Neural cell (in vitro differentiated cells): ENCODE measurements at regions not wholly inside any gene's neighbourhood (a gene's known extent, or its start where the extent isn't known, plus 50 kb on each side); places are given as distances from the start of the nearest gene placed in this dataset.
"Not testable (repeated sequence)": the region's sequence is repeated elsewhere in the genome, so short reads cannot be mapped to it uniquely, and the experiment has no call there.

Experiments used
- H2AFZ ChIP-seq: fragments of 200-600, 300-800 bp; sonication (generic), shearing (Covaris generic); 2 replicates; pipeline ENCODE4 v1.6.0; 2014; ENCODE audit warnings: low read depth, mild to moderate bottlenecking, antibody characterized with exemption, low read length, moderate library complexity
- H3F3A ChIP-seq: fragments of 200-600 bp; shearing (Covaris generic); 2 replicates; pipeline ENCODE4 v1.6.1; 2016; ENCODE audit warnings: mild to moderate bottlenecking, moderate library complexity, mixed read lengths, antibody characterized with exemption, low read length; ENCODE audit not compliant: insufficient read depth, poor library complexity, severe bottlenecking
- H3K27ac ChIP-seq: fragments of 200-600, 300-800 bp; sonication (generic), shearing (Covaris generic); 2 replicates; pipeline ENCODE4 v1.5.1; 2014; ENCODE audit warnings: mild to moderate bottlenecking, low read length, moderate library complexity
- H3K27me3 ChIP-seq: fragments of 300-800, 200-600 bp; sonication (generic), shearing (Covaris generic); 2 replicates; pipeline ENCODE4 v1.6.0; 2014; ENCODE audit warnings: mild to moderate bottlenecking, low read depth, low read length, moderate library complexity; ENCODE audit not compliant: insufficient read depth
- H3K36me3 ChIP-seq: fragments of 300-800, 200-600 bp; sonication (generic), shearing (Covaris generic); 2 replicates; pipeline ENCODE4 v1.5.1; 2014; ENCODE audit warnings: mild to moderate bottlenecking, antibody characterized with exemption, low read length, moderate library complexity; ENCODE audit not compliant: insufficient read depth
- H3K4me2 ChIP-seq: fragments of 300-800, 200-600 bp; sonication (generic), shearing (Covaris generic); 2 replicates; pipeline ENCODE4 v1.6.0; 2014; ENCODE audit warnings: mild to moderate bottlenecking, low read length
- H3K4me3 ChIP-seq: fragments of 300-800, 200-600 bp; sonication (generic), shearing (Covaris generic); 2 replicates; pipeline ENCODE4 v1.5.1; 2014; ENCODE audit warnings: mild to moderate bottlenecking, low read length, moderate library complexity
- H3K79me2 ChIP-seq: fragments of 200-600 bp; shearing (Covaris generic); replicated peaks from 2 replicates; pipeline ENCODE4 v1.6.0; 2014; ENCODE audit warnings: mild to moderate bottlenecking, low read length, moderate library complexity; ENCODE audit not compliant: insufficient read depth
- H3K9ac ChIP-seq: fragments of 300-800, 200-600 bp; sonication (generic), shearing (Covaris generic); 2 replicates; pipeline ENCODE4 v1.6.1; 2016; ENCODE audit warnings: mild to moderate bottlenecking, low read length, mixed read lengths
- H3K9me2 ChIP-seq: fragments of 200-600 bp; shearing (Covaris generic); 2 replicates; pipeline ENCODE4 v1.6.1; 2016; ENCODE audit warnings: mild to moderate bottlenecking, low read length, mixed read lengths; ENCODE audit not compliant: insufficient read depth
- H3K9me3 ChIP-seq: fragments of 200-600, 300-800 bp; sonication (generic), shearing (Covaris generic); 2 replicates; pipeline ENCODE4 v1.6.1; 2016; ENCODE audit warnings: mild to moderate bottlenecking, mixed run types, low read length, moderate library complexity, mixed read lengths
- H4K20me1 ChIP-seq: fragments of 200-600 bp; shearing (Covaris generic); 2 replicates; pipeline ENCODE4 v1.6.1; 2016; ENCODE audit warnings: mild to moderate bottlenecking, mixed run types; ENCODE audit not compliant: insufficient read depth
- CTCF ChIP-seq: fragments of 450-650 bp; IDR thresholded peaks from 2 replicates; pipeline ENCODE4 v1.5.1; 2014; ENCODE audit warnings: antibody characterized with exemption, mild to moderate bottlenecking, moderate library complexity; ENCODE audit not compliant: poor library complexity, severe bottlenecking
- EP300 ChIP-seq: fragments of 450-650 bp; conservative IDR thresholded peaks from 2 replicates; pipeline ENCODE4 v1.6.1; 2014; ENCODE audit warnings: antibody characterized with exemption, mild to moderate bottlenecking, moderate library complexity; ENCODE audit not compliant: poor library complexity, severe bottlenecking
- EZH2 ChIP-seq: fragments of 200-600, 300-800 bp; shearing (Covaris generic), sonication (generic); IDR thresholded peaks from 2 replicates; pipeline ENCODE4 v1.6.1; 2014; ENCODE audit warnings: antibody characterized with exemption, low read length, borderline replicate concordance, mild to moderate bottlenecking; ENCODE audit not compliant: insufficient read depth, poor library complexity, severe bottlenecking
- MXI1 ChIP-seq: fragments of 450-650 bp; conservative IDR thresholded peaks from 2 replicates; pipeline ENCODE4 v1.6.1; 2014; ENCODE audit warnings: antibody characterized with exemption, mild to moderate bottlenecking; ENCODE audit not compliant: poor library complexity, severe bottlenecking
- POLR2AphosphoS5 ChIP-seq: IDR thresholded peaks from 2 replicates; pipeline ENCODE4 v1.6.1; 2012
- RAD21 ChIP-seq: fragments of 450-650 bp; conservative IDR thresholded peaks from 2 replicates; pipeline ENCODE4 v1.6.1; 2014; ENCODE audit warnings: antibody characterized with exemption, mild to moderate bottlenecking, moderate library complexity
- REST ChIP-seq: IDR thresholded peaks from 2 replicates; pipeline ENCODE4 v1.6.1; 2012; ENCODE audit warnings: borderline replicate concordance
- SMC3 ChIP-seq: fragments of 450-650 bp; conservative IDR thresholded peaks from 2 replicates; pipeline ENCODE4 v1.6.1; 2014; ENCODE audit warnings: antibody characterized with exemption, mild to moderate bottlenecking, moderate library complexity; ENCODE audit not compliant: poor library complexity
- TAF1 ChIP-seq: IDR thresholded peaks from 2 replicates; pipeline ENCODE4 v1.6.1; 2012; ENCODE audit warnings: low read depth

- Histone ChIP-seq H3K79me2 (no peaks in the 10 kb centered on the region), H3K9me3 (no peaks in the 10 kb centered on the region), H3K36me3 (no peaks in the 10 kb centered on the region), H2AFZ (no peak overlapping the region), H4K20me1 (no peaks in the 10 kb centered on the region), H3K4me2 (no peak overlapping the region), H3K27me3 (no peaks in the 10 kb centered on the region), H3F3A (no peaks in the 10 kb centered on the region), H3K4me3 (no peak overlapping the region), H3K9me2 (no peaks in the 10 kb centered on the region), H3K27ac (no peak overlapping the region), H3K9ac (no peak overlapping the region)
- TF ChIP-seq POLR2AphosphoS5 (no peak), EZH2 (no peak), EP300 (no peak), SMC3 (no peak), TAF1 (no peak)
Observed at GRCh38 chr13:79987761-79988160, 353.2 kb downstream of the SPRY2 start.

- Histone ChIP-seq H3K79me2 (no peaks in the 10 kb centered on the region), H3K9me3 (no peaks in the 10 kb centered on the region), H3K4me2 (no peak overlapping the region), H3F3A (no peaks in the 10 kb centered on the region), H3K9ac (no peak overlapping the region), H3K9me2 (no peaks in the 10 kb centered on the region), H3K4me3 (no peak overlapping the region), H2AFZ (no peak overlapping the region), H3K27ac (no peak overlapping the region), H3K27me3 (no peaks in the 10 kb centered on the region), H3K36me3 (no peaks in the 10 kb centered on the region), H4K20me1 (no peaks in the 10 kb centered on the region)
- TF ChIP-seq EZH2 (no peak), SMC3 (no peak), RAD21 (no peak), POLR2AphosphoS5 (no peak), TAF1 (no peak), EP300 (no peak), CTCF (no peak), REST (no peak), MXI1 (no peak)
Observed at GRCh38 chr13:79987323-79987722, 353.6 kb downstream of the SPRY2 start.

GRCh38 chr13:79986890-79987289, 354.0 kb downstream of the SPRY2 start:
- Histone ChIP-seq H3K27ac (no peak overlapping the region), H2AFZ (no peak overlapping the region), H3K27me3 (no peaks in the 10 kb centered on the region), H3K36me3 (no peaks in the 10 kb centered on the region), H3K9me2 (no peaks in the 10 kb centered on the region), H3K4me2 (no peak overlapping the region), H3F3A (no peaks in the 10 kb centered on the region), H3K79me2 (no peaks in the 10 kb centered on the region), H4K20me1 (no peaks in the 10 kb centered on the region), H3K4me3 (no peak overlapping the region), H3K9me3 (no peaks in the 10 kb centered on the region), H3K9ac (no peak overlapping the region)
- no peak for TF ChIP-seq MXI1
- TF ChIP-seq EZH2: no peak
- TF ChIP-seq POLR2AphosphoS5: no peak
- TF ChIP-seq REST: no peak

GRCh38 chr13:79974935-79975650, 365.8 kb downstream of the SPRY2 start:
- not testable (repeated sequence) for H3K9ac ChIP-seq, H3K79me2 ChIP-seq, H3K4me2 ChIP-seq, H3K9me2 ChIP-seq, H3K9me3 ChIP-seq, H3K36me3 ChIP-seq, H4K20me1 ChIP-seq, H3K27me3 ChIP-seq, H3K4me3 ChIP-seq, H3K27ac ChIP-seq, H3F3A ChIP-seq, H2AFZ ChIP-seq
